ENCODE measurements at regions not wholly inside any gene's neighbourhood (a gene's known extent, or its start where the extent isn't known, plus 50 kb on each side); places are given as distances from the start of the nearest gene placed in this dataset.
"Not testable (repeated sequence)": the region's sequence is repeated elsewhere in the genome, so short reads cannot be mapped to it uniquely, and the experiment has no call there.

DNA sequence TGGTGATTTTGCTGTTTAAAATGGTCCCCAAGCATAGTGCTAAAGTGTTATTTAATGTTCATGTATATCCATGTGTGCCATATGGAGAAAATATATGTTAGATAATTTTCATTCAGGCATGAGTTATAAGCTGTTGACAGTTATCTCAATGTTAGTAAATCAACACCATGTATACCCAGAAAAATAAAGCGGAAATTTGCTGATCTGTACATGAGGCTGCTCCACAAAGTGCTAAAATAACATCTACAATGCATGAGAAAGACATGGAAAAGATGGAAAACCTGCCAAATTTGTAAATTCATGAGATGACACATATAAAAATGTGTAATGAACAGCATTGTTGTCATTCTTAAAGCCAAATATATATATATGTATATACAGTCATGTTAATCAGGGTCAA lies 1199.2 kb downstream of the FSCB start:
- DNase-seq (ENCODE audit: low read depth), result no peak

DNA sequence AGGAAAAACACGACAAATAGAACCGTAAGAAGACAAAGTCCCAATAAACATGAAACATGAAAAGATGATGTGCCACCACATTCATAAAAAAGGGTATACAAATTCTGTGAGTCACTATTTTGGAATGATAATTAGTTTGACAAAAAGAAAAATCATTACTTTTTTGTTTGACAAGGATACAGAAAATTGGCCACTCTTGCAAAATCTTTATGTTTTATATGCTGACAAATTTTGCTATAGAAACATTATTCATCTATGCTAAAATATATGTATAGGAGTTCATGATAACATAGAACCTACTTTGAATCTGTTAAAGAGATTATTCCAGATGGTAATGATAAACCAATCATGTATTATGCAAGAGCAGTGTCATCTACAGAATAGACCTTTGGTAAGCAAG lies 1201.0 kb downstream of the FSCB start:
- DNase-seq (ENCODE audit: low read depth), result no peak

DNA sequence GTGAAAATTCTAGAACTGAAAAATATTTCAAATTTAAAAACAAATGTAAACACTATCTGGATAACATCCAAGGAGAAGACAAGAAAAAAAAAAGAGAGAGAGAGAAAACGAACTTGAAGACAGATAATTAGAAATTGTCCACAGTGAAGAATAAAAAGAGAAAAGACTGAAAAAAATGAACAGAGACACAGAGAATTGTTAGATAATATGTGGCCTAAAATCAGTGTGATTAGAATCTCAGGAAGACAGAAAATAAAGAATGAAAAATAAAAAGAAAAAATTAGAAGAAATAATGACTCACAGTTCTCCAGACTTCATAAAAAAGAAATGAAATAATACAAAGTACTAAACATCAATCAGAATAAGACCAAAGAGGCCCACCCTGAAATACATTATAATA lies 1209.3 kb downstream of the FSCB start:
- DNase-seq (ENCODE audit: low read depth), result no peak

DNA sequence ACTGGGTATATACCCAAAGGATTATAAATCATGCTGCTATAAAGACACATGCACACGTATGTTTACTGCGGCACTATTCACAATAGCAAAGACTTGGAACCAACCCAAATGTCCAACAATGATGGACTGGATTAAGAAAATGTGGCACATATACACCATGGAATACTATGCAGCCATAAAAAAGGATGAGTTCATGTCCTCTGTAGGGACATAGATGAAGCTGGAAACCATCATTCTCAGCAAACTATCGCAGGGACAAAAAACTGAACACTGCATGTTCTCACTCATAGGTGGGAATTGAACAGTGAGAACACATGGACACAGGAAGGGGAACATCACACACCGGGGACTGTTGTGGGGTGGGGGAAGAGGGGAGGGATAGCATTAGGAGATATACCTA lies 1211.0 kb downstream of the FSCB start:
- not testable (repeated sequence) for DNase-seq (ENCODE audit: low read depth)

DNA sequence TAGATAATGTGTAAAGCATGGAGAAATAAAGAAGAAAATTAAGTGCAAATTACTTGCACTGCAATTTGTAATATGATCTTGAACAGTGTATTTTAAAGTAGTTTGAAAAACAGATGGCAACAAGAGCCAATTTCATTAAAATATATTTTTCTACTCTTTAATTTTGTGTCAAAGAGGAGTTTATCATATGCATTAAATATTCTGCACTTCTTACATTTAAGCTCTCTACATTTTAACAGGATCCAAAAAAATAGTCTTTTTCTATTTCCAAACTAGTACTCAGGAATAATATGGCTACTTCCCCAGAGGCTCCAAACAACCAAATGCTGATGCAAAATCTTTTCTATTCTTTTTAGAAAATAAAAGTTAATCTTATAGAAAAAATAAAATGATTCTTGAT lies 1221.5 kb downstream of the FSCB start:
- DNase-seq (ENCODE audit: low read depth), result no peak

DNA sequence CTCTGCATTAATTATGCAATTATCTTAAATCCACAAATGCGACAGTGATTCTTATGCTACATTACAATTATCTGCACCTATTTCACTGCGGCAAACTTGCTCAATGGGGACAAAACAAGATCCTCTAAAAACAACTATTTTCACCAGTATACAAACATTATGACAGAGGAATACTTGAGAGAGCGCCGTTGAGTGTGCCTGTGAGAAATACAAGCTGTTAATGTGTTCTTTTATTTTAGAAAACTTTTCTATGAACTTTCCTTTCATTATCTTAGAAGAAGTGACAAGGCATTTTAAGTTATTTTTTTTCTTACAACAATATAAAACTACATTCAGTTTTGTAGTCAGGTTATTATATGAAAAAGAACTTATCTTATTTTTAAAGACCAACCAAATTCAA lies 1247.0 kb downstream of the FSCB start:
- DNase-seq (ENCODE audit: low read depth), result no peak

DNA sequence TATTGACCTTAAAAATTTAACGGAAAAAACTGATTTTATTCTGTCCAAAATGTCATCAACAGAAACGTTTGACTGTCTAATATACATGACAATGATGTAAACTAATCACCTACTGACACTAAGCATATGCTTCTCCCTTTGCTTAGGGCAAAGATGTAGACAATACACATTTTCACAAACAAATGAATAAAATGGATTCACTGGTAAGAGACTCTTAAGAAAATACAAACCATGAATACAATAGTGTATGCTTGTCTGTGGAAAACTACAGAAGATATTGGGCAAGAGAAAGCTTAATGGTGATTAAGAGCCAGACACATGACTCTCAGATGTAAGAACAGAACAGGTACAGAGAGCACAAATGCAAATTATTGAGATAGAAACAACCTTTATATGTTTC lies 1248.7 kb downstream of the FSCB start:
- DNase-seq (ENCODE audit: low read depth), result no peak

DNA sequence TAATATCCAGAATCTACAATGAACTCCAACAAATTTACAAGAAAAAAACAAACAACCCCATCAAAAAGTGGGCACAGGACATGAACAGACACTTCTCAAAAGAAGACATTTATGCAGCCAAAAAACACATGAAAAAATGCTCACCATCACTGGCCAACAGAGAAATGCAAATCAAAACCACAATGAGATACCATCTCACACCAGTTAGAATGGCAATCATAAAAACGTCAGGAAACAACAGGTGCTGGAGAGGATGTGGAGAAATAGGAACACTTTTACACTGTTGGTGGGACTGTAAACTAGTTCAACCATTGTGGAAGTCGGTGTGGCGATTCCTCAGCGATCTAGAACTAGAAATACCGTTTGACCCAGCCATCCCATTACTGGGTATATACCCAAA lies 1250.1 kb downstream of the FSCB start:
- not testable (repeated sequence) for DNase-seq (ENCODE audit: low read depth)

DNA sequence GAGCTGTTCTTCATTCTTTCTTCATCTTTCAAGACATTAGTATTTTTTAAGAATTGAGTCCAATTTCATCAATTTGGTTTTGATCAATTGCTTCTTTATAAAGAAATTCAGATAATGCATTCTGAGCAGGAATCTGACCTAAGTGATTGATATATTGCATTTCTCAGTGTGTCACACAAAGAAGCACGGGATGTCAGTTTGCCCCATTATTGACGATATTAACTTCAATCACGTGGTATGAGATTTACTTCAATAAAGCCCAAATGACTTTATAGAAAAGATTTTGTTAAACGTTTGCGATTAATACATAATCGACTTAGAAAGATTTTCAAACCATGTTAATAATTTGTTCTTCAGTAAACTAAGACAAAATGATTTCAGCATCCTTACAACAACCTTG lies 1254.2 kb downstream of the FSCB start:
- DNase-seq (ENCODE audit: low read depth), result no peak

DNA sequence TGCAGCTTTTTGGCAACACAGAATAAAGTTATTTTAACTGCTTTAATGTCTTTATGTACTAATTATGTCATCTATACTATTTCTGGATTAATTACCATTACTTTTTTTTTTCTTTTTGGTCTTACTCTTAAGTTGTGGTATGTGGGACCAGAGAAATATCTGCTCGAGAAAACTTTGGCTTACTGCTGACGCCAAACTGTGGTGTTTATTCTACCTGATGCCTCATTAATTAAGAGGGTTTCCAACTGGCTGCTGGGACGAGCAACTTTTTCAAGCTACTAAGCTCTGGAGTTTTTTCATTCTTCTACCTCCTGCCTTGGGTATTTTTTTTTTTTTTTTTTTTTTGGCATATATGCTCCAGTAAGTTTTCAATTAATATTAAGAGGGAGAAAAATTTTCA lies 1257.5 kb downstream of the FSCB start:
- DNase-seq (ENCODE audit: low read depth), result no peak

DNA sequence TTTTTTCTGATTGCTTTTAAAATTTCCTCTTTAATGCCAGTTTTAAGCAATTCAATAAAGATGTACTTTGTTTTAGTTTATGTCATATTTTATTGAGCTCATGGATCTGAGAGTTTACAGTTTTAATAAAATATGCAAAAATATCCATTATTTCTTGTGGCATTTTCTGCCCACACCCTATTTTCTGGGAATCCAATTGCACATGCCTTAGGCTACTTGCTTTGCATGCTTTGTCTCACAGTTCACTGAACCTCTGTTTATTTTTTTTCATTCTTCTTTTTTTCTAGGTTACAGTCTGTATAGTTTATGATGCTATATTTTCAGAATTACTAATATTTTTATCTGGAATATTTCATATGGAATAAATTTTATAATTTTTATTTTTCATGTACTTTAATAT lies 1258.0 kb downstream of the FSCB start:
- no peak for DNase-seq (ENCODE audit: low read depth)

DNA sequence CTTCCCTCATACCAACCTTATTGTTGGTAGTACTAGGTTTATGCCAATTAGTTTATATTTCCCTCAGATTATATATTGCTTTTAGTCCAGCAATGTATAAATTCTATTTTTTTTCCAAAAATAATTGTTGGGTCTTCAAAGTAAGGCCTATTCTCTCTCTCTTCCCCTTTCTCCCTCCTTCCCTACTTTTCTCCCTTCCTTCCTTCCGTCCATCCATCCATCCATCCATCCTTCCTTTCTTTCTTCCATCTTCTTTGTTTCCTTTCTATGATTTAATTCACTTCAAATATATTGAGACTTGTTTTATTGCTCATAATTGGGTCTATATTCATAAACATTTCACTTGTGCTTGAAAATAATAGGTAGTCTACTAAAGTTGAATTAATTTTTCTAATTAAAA lies 1259.2 kb downstream of the FSCB start:
- DNase-seq (ENCODE audit: low read depth), result no peak

DNA sequence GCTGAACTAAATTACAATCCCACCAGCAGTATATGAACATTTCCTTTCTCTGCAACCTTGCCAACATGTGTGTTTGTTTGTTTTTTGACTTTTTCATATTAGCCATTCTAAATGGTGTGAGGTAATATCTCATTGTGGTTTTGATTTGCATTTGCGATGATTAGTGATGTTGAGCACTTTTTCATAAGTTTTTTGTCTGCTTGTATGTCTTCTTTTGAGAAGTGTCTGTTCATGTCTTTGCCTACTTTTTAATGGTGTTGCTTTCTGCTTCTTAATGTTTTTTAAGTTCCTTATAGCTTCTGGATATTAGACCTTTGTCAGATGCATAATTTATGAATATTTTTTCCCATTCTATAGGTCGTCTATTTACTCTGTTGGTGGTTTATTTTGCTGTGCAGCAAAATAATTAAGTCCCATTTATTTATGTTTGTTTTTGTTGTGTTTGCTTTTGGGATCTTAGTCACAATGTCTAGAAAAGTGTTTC lies 1262.9 kb downstream of the FSCB start:
- no peak for DNase-seq (ENCODE audit: low read depth)

DNA sequence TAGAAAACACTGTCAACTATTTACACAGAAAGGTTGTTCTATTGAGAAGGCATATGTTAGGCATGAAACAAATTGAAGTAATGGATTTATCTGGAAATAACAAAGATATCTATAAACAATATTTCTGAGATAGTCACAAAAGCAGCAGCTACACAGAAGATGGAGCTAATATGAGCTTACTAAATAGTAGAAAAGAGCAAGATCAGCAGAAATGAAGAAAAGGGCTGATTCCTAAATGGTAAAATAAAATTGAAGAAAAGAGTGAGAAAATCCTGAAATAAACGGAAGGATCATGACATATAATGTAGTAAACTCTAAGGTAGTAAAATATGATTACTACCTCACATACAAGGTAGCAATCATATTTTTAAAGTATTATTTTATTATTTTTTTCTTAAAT lies 1263.9 kb downstream of the FSCB start:
- DNase-seq (ENCODE audit: low read depth), result no peak

DNA sequence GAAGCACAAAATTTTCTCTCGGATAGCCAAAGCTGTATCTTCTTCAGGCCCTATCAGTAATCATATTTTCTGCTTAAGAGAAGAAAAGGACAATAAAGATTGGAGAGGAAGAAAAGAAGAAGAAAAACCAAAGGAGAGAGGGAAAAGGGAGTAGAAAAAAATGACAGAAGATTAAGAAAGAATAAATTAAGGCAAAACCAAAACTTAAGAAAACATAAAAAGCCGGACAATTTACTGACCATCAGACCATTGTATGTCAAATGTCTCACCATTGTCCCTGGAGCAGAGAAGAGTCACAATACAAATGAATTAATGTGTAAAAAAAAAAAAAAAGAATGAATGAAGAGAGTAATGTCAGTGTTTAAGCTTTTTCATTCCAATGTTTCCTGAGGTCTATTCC lies 1274.8 kb downstream of the FSCB start:
- no peak for DNase-seq (ENCODE audit: low read depth)

DNA sequence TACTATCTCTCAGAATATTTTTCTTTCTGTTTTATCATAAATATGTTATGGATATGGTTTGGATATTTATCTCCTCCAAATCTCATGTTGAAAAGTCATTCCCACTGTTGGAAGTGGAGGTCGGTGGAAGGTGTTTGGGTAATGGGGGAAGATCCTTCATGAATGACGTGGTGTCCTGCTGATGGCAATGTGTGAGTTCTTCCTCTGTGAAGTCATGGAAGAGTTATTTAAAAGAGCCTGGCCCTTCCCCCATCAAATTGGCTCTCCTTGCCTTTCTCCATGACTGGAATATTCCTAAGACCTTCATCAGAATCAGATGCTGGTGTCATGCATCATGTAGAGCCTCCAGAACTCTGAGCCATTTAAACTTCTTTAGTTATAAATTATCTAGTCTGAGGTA lies 1291.6 kb downstream of the FSCB start:
- DNase-seq (ENCODE audit: low read depth), result no peak

DNA sequence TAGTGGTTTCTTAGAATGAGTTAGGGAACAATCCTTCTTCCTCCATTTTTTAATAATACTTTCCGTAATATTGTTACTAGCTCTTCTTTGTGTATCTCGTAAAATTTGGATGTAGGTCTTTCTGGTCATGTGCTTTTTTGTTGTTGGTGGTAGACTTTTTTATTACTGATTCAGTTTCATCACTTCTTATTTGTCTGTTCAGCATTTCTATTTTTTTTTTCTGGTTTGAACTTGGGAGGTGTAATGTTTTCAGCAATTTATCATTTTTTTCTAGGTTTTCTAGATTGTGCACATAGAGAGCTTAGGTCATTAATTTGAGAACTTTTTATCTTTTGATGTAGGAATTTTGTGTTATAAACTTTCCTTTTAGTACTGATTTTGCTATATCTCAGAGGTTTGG lies 1299.9 kb downstream of the FSCB start:
- no peak for DNase-seq (ENCODE audit: low read depth)

DNA sequence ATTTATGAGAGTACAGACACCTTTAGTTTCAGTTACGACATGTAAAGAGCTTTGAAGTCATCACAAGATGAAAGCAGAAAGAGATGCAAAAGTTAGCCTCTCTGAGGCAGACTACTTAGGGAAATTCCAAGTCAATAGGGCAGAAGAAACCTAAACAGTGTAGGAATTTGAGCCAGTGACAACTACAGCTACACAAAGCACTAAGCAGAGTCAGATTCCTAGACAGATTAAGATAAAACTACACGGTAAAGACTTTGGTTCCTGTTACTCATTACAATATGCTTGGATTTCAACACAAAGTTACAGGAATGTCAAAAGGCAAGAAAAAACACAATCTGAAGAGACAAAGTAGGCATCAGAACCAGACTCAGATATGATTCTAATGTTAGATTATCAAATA lies 1302.3 kb downstream of the FSCB start:
- peak; percentile 22 for DNase-seq (ENCODE audit: low read depth)

DNA sequence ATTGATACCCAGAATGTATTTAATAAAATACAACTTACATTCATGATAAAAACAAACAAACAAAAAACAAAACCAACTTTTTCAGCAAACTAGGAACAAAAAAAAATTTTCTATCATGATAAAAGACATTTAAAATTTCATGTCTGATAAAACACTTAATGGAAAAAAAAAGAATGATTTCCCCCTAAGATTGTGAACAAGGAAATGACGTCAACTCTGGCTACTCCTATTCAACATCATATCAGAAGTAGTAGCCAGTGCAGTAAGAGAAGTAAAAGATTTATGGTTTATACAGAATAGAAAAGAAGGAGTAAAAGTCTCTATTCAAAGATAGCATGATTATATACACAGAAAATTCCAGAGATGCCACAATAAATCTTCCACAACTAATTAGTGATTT lies 1306.6 kb downstream of the FSCB start:
- DNase-seq (ENCODE audit: low read depth), result no peak

DNA sequence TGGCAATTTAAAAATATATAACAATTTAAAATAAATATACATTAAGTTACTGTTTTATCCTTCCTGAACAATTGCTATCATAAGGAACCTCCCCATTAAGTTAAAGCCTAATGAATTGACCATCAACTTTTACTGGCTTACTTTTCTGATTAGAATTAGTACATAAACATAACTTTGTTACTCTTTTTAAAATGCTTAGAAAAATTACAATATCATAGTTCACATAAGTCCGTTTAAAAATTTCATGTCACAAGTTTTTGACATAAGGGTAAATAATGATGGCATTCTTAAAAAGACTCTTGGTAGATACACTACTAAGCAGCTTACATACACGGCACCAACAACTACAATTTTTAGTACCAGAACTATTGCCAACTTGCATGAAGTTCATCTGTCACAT lies 1308.6 kb downstream of the FSCB start:
- no peak for DNase-seq (ENCODE audit: low read depth)

DNA sequence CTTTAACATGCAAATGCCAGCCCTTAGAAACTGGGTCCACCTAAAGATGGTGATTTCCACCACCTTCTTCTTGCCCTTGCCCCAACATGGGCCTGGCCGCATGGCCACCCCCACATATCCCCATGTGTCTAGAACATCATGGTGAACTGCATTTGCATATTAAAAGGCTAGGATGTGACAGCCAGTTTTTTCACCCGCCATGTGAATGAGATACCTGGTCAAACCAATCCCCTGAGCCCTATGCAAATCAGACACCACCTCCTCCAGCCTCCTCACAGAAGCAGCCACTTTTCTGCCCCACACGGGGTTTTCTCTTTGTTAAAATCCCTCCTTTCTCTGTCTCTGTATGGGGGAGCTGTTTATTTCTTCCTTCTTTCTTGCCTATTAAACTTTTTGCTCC lies 1322.5 kb downstream of the FSCB start:
- DNase-seq (ENCODE audit: low read depth), result no peak

DNA sequence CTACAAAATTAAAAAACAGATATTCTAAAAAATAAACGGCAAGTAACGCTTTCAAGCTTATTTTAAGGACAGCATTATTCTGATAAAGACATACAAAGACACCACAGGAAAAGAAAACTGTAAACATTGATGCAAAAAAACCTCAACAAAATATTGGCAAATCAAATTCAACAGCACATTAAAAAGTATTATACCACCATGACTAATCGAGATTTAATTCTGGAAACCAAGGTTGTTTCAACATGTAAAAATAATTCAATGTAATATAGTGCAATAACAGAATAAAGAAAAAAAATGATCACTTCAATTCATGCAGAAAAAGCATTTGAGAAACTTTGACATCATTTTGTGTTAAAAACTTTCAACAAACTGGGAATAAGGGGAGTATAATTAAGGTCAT lies 1323.2 kb downstream of the FSCB start:
- DNase-seq (ENCODE audit: low read depth), result no peak

DNA sequence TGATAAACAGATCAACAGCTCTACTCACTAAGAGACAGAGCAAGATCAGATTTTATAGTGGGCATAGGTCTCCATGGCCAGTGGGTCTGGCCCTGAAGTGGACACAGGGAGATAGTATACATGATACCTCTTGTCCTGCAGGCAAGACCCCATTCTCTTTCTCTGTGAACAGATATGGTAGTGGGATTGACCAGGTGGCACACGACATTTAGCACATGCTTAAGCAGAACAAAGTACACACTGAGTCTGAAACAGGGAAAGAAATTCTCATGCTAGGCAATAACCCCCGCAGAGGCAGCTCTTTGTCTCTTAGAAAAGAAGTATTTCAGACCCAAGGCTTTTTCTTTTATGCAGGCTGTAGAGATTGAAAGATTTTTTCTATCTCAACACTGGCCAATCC lies 1331.2 kb downstream of the FSCB start:
- DNase-seq (ENCODE audit: low read depth), result no peak

DNA sequence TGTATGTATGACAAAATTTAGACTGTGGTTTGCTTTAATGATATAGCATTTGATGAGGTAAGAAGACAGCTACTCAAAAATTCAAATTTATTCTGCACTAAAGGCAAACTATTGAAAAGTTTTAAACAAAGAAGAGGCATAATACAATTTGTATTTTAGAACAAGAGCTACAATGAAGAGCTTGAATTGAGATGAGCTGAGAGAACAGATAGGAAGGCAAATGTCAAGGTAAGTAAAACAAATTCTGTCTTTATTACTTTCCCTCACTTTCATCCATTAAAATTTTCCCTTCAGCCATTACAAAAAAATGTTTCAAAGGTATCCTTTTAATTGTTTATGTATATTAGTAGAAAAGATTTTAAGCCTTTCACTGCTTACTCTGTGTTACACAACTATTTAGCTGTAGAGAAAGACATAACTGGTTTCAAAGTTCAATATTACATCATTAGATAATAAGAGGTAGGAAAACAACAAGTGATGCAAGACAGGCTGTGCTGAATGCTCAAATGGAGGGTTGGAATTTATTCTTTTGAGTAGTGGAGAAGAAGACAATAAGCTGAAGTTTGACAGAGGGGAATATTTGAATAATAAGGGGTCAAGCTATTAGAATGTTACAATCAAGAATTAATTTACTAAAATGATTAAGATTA lies 1334.1 kb downstream of the FSCB start:
- no peak for DNase-seq (ENCODE audit: low read depth)

DNA sequence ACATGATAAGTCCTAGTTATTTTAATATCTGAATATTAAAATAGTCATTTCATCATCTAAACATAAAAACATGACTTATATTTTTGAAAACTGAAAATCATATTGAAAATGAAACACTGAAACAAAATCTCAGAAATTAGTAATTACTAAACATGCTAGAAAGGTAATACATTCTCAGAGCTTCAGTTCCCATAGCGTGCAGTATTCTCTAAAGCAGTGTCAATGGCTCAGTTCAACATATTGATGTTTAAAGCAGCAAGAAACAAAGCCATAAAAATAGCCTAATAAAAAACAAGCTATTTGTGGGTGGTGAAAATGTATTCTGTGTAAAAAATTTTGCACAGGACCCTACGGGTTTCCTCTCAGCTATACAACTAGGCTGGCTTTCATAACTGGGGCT lies 1337.4 kb downstream of the FSCB start:
- no peak for DNase-seq (ENCODE audit: low read depth)

Measured in iris pigment epithelial cell (primary cell).